SIG-M5 treated with dmso at 0.1 percent for 504 hours (cell line): ENCODE measurements at regions not wholly inside any gene's neighbourhood (a gene's known extent, or its start where the extent isn't known, plus 50 kb on each side); places are given as distances from the start of the nearest gene placed in this dataset.
"Not testable (repeated sequence)": the region's sequence is repeated elsewhere in the genome, so short reads cannot be mapped to it uniquely, and the experiment has no call there.

Experiments used
- DNase-seq: peaks from one replicate; lab custom pipeline; 2025; ENCODE audit not compliant: unreplicated experiment; lab: John Stamatoyannopoulos, UW

DNA sequence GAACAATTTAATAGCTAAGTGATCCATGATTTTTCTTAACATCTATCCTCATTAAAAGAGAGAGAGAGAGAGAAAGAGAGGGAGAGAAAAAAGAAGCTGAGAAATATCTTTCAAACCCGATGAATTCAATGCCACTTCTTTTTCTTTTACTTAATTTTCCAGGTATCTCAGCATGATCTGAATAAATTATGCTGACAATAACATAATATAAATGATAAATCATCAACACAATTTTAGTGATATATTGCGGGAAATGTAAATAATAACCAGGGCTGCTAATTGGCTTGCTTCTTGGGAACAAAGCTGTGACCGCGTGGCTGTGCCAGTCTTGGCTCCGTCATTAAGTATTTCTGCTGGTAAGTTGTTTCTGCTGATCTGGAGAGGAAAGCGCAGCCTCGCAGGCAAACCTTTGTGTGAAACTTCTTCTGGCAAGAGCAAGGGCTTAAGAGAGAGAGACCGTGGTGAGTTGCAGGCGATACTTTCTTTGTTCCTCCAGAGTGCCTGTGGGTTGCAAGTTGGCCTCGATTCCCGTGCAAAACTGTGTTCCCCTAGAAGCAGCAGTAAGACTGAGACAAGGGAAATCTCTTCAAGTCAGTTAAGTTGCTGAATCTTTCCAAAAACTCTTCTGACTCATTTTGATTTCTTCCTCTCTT, 489.1 kb upstream of the TSHZ3 start:
- no peak for DNase-seq

- no peak for DNase-seq
Measured at GRCh38 chr19:31840371-31840770, 491.1 kb upstream of the TSHZ3 start.

DNA sequence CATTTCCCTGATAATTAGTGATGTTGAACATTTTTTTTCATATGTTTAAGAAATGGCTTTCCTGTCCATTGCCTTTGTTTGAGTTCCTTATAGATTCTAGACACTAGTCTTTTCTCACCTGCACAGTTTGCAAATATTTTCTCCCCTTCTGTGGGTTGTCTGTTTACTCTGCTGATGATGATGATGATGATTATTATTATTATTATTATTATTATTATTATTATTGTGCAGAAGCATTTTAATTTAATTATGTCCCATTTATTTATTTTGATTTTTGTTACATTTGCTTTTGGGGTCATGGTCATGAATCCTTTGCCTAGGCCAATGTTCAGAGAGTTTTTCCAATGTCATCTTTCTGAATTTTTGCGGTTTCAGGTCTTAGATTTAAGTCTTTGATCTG, 492.5 kb upstream of the TSHZ3 start:
- DNase-seq: no peak

GRCh38 chr19:31863122-31863521, 482.3 kb upstream of the ZNF507 start:
- no peak for DNase-seq

DNA sequence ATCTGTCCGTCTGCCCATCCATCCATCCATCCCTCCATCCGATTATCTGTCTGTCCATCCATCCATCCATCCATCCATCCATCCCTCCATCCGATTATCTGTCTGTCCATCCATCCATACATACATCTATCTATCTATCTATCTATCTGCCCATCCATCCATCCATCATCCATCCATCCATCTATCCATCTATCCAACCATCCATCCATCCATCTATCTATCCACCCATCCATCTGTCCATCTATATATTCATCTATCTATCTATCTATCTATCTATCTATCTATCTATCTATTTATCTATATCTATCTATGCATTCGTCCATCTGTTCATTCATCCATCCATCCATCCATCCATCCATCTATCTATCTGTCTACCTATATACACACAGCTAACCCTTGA, 471.1 kb upstream of the ZNF507 start:
- no peak for DNase-seq

DNA sequence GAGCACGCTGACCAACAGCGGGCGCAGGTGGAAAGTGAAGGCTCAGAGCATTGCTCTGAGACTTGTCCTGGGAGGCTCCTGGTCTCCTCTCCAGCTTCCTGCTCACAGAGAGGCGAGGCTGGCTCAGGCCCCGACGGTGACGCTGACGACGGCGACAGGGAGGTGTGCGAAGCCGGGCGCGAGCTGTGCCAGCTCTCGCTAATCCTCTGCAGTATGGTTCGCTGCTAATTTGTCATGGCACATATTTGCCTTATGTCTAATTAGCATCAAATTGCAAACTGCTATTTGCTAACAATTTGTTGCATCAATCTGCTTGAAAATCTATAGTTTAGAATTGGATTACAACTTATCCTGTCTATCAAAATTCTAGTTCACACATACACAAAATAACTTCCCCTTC, 469.8 kb upstream of the ZNF507 start:
- no peak for DNase-seq

- no peak for DNase-seq
Measured at GRCh38 chr19:31880283-31880682, 465.1 kb upstream of the ZNF507 start.

DNA sequence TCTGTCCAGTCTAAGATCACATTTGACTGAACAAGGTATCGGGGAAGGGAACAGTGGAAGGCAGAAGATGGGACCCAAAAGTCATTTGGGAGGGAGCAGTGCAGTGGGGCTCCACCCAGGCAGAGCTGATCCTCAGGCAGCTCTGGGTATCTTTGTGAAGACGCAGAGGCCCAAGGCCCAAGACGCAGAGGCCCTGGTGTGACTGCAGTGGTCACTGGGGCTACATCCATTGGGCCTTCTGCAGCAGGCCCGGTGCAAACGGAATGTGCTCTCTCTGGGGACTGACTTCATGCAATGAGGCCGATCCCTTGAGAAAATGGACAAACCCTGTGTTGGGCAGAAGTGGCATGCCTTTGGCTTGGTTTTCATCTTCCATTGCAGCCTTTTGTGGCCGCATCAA, 463.4 kb upstream of the ZNF507 start:
- DNase-seq: no peak

DNA sequence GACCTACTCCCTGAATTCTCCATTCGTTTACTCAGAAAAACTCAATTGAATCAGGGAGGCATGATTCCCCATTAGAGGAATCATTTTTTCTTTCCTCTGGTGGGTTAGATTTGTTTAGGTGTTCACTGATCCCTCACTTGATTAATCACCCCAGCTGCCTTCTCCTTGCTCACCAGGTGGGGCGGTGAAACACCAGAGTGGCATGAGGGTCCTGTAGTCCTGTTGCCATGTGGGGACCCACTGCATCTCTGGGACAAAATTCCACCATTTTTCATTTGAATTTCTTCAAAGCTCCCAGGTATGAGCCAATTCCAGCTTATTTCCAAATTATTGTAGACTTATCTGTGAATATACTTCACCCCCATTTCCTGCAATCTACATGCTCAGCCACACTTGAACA, 462.7 kb upstream of the ZNF507 start:
- DNase-seq: no peak

GRCh38 chr19:31883296-31883990, 462.0 kb upstream of the ZNF507 start:
- no peak for DNase-seq

- no peak for DNase-seq
Measured at GRCh38 chr19:31885280-31885853, 460.0 kb upstream of the ZNF507 start.

DNA sequence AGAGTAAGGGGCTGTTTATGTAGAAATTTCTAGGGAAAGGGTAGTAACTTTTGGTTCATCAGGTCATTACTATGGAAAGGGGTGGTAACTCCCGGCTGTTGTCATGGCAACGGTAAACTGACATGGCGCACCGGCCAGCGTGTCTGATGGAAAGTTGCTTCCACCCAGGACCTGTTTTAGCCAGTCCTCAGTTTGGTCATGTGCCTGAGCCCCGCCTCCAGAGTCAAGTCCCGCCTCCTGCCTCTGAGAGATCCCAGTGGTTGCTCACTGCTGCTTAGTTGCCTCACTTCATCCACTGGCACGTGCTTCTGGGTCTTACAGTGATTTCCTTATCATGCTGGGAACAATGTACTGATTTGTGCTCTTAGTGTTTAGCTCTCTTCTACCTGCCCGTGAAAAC, 455.2 kb upstream of the ZNF507 start:
- DNase-seq: no peak

- DNase-seq: no peak
Measured at GRCh38 chr19:31892060-31892459, 453.4 kb upstream of the ZNF507 start.

DNA sequence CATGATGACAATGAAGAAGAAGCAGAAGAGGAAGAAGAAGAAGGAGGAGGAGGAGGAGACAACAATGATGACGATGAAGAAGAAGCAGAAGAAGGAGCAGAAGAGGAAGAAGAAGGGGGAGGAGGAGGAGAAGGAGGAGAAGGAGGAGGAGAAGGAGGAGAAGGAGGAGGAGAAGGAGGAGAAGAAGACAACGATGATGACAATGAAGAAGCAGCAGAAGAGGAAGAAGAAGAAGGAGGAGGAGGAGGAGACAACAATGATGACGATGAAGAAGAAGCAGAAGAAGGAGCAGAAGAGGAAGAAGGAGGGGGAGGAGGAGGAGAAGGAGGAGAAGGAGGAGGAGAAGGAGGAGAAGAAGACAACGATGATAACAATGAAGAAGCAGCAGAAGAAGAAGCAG, 451.9 kb upstream of the ZNF507 start:
- DNase-seq: not testable (repeated sequence)

DNA sequence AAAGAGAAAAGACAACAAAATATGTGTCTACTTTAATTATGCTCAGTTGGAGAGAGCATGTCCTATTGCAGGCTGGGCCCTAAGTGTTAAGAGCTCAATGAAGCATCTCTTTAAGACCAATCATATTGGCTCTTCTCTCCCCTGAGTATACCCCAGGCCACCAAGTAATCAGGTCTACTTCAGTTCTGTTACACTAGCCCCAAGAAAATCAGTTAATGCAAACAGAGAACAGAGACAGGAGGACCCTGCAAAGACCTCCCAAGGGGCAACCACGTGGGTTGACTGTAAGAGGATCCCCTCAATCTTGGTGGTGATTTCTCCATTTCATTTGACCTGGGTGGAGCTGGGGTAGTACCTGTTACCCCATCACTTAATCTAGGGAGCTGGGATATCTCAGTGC, 451.0 kb upstream of the ZNF507 start:
- no peak for DNase-seq

DNA sequence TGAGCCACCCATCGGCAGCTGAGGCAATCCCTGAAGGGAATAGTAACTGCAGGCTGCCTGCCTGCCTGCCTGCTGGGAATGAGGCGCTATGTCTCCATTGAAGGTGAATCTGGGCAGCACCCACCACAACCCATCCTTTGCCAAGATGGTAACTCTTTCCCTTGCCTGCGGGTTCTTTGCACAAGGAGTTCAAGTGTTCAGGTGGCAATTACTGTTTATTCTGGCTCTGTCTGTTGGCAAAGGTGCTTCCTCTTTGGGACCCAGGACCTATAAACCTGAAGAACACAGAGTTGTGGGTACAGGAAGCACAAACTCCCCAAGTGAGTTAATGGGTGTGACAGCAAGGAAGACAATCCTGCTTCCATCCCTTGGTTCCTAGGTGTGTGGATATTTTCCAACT, 448.1 kb upstream of the ZNF507 start:
- DNase-seq: no peak

DNA sequence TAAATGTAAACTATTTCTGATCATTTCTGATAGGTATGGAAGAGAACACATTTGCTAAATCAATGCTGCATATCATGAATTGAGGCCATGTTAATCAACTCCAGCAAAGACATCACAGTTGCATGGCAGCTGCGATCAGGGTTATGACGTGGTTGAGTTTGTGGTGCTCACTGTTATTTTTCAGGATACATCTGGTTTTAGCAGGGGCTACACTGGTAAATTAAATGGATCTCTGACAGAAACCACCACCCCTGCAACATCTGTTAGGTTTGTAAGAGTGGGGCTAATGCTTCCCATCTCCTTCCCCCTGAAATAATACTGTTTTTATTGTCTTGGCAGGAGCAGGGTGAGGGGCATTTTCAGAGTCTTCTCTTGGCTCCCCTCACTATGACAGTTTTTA, 444.4 kb upstream of the ZNF507 start:
- no peak for DNase-seq

DNA sequence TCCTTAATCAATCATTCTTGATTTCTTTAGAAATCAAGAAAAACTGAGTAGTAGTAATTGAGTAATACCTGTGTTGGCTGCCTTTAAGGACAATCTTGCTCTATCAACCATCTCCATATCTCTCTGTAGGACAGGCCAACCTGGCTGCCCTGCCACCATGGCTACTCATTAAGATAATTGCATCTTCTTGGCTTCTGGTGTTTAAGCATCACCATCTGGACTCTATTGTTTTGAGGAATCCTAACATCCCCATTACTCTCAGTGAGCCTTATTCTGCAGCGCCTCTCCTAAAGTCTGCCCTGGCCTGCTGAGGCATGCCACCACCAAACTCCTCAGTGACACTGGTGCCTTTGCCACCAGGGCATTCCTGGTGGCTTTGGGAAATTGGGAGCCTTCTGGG, 442.6 kb upstream of the ZNF507 start:
- DNase-seq: no peak

- DNase-seq: no peak
Measured at GRCh38 chr19:31903979-31904378, 441.4 kb upstream of the ZNF507 start.

DNA sequence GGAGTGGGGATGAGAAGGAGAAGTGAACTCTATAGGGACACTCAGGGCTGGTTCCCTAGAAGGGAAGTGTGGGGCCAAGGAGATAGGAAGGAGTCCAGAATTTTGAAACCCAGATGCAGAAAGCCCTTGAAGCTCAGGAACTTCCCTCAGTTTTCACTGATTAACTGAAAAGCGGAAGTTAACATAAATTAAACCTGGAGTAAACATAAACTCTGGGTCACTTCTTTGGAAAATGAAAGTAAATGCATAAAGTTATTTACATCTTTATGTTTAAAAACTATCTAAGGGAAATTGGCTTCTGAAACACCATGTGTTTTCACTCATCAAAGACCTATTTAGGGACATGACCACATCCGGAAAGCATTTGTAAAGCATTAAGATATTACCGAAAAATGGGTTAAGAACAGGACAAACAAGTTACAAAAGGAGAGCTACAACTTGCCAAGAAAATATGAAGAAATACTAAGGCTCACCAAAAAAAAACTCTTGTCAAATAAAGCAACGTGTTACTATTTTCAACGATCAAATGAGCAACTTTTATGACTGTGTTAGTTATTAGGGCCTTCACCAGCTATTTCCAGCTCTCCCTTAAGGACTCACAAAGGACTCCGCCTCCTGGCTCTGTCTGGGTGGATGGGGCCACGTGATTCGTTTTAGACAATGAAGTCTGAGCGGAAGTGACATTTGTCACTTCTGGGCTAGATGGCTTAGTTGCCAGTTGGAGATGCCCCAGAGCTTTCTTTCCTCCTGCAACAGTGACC, 439.1 kb upstream of the ZNF507 start:
- DNase-seq: no peak

DNA sequence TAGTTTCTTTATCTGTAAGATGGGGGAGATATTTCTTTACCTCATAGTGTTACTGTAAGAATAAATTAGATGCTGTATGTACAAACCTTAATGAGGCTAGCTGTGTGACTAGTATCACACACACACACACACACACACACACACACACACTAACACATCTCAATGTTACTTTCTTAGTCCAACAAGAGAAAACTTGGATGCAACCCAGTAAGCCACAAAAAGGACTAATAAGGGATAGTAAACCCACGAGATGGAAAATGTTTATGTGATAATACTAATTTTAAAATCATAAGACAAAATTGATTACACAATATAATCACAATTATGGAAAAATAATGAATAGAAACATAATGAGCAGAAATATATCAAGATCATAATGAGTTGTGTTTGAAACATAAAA, 437.7 kb upstream of the ZNF507 start:
- DNase-seq: no peak

- DNase-seq: no peak
Measured at GRCh38 chr19:31908080-31908479, 437.3 kb upstream of the ZNF507 start.
